ENCODE measurements at regions not wholly inside any gene's neighbourhood (a gene's known extent, or its start where the extent isn't known, plus 50 kb on each side); places are given as distances from the start of the nearest gene placed in this dataset.

GRCh38 chr4:14339715-14340114 is 662.6 kb upstream of the CPEB2 start:
- Mint-ChIP-seq H3K4me3 (ENCODE audit: unreplicated experiment) (no peak overlapping the region), H3K27me3 (ENCODE audit: unreplicated experiment) (peaks cover 40% of the 10 kb centered on the region), H3K9me3 (ENCODE audit: unreplicated experiment) (no peaks in the 10 kb centered on the region), H3K27ac (ENCODE audit: unreplicated experiment) (no peak overlapping the region), H3K36me3 (ENCODE audit: unreplicated experiment) (no peaks in the 10 kb centered on the region), H3K4me1 (ENCODE audit: unreplicated experiment) (peaks cover 2% of the 10 kb centered on the region)
- TF ChIP-seq CTCF (IDR thresholded peaks at IDR 0.05): no peak
- no peak for DNase-seq (ENCODE audit: extremely low spot score, unreplicated experiment)

DNA sequence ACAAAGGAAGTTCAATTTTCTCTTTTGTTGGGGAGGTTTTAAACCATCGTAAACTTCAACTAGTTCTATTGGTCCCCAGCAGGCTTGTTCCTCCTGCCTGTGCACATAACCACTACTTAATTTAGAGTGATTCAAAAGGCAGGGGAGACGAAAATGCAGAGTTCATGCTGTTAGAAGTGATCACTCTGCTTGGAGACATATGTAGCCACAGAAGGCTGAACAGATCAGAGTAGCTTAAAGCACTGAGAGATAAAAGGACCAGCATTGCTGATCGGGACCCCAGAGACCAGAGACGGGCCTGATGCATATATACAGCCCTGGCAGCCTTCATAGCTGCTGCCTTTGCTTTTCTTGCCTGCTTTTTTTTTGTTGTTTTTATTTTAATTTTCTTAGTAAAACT is 662.0 kb upstream of the CPEB2 start:
- Mint-ChIP-seq H3K36me3 (ENCODE audit: unreplicated experiment) (no peaks in the 10 kb centered on the region), H3K4me1 (ENCODE audit: unreplicated experiment) (peaks cover 4% of the 10 kb centered on the region), H3K9me3 (ENCODE audit: unreplicated experiment) (no peaks in the 10 kb centered on the region), H3K27ac (ENCODE audit: unreplicated experiment) (no peak overlapping the region), H3K27me3 (ENCODE audit: unreplicated experiment) (peaks cover 42% of the 10 kb centered on the region), H3K4me3 (ENCODE audit: unreplicated experiment) (no peak overlapping the region)
- DNase-seq (ENCODE audit: extremely low spot score, unreplicated experiment): no peak
- TF ChIP-seq CTCF (IDR thresholded peaks at IDR 0.05): no peak

GRCh38 chr4:14343961-14344360 is 658.3 kb upstream of the CPEB2 start:
- Mint-ChIP-seq H3K27me3 (ENCODE audit: unreplicated experiment) (peaks cover 45% of the 10 kb centered on the region), H3K27ac (ENCODE audit: unreplicated experiment) (no peak overlapping the region), H3K4me3 (ENCODE audit: unreplicated experiment) (no peak overlapping the region), H3K4me1 (ENCODE audit: unreplicated experiment) (peaks cover 12% of the 10 kb centered on the region), H3K36me3 (ENCODE audit: unreplicated experiment) (no peaks in the 10 kb centered on the region), H3K9me3 (ENCODE audit: unreplicated experiment) (no peaks in the 10 kb centered on the region)
- no peak for TF ChIP-seq CTCF (IDR thresholded peaks at IDR 0.05)
- DNase-seq (ENCODE audit: extremely low spot score, unreplicated experiment): no peak

DNA sequence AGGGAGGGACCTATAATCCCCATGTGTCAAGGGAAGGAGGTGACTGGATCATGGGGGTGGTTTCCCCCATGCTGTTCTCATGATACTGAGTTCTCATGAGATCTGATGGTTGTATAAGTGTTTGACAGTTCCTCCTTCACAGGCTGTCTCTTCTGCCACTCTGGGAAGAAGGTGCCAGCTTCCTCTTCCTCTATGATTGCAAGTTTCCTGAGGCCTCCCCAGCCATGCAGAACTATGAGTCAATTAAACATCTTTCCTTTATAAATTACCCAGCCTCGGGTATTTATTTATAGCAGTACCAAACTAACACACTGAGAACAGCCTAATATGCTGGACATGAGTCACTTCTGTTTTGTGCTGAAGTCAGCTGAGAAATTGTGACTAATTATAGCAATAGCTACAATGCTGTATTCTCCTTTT is 656.9 kb upstream of the CPEB2 start:
- no peak for TF ChIP-seq CTCF (IDR thresholded peaks at IDR 0.05)
- Mint-ChIP-seq H3K9me3 (ENCODE audit: unreplicated experiment) (no peaks in the 10 kb centered on the region), H3K27me3 (ENCODE audit: unreplicated experiment) (peaks cover 38% of the 10 kb centered on the region), H3K36me3 (ENCODE audit: unreplicated experiment) (peaks cover 1% of the 10 kb centered on the region), H3K4me1 (ENCODE audit: unreplicated experiment) (peaks cover 12% of the 10 kb centered on the region), H3K27ac (ENCODE audit: unreplicated experiment) (no peak overlapping the region), H3K4me3 (ENCODE audit: unreplicated experiment) (no peak overlapping the region)
- DNase-seq (ENCODE audit: extremely low spot score, unreplicated experiment): no peak

DNA sequence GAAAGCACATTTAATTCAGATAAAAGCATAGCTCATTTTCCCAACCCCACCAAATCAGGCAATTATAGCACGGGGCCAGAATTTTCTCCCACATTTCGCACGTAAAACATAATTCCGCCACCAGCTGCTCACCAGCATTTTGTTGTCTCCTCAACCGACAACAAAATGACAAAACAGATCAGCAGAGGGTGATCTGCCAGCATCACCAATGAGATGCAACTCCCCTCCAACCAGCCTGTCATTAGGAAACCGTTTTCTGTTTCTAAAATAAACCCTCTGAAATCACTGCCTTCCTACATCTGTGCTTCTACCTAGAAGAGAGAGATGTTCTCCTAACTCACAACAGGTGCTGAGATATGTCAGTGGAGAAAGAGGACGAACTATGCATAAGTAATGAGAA is 654.8 kb upstream of the CPEB2 start:
- H3K9me3 Mint-ChIP-seq (ENCODE audit: unreplicated experiment): no peaks in the 10 kb centered on the region
- H3K4me1 Mint-ChIP-seq (ENCODE audit: unreplicated experiment): peaks cover 12% of the 10 kb centered on the region
- H3K27me3 Mint-ChIP-seq (ENCODE audit: unreplicated experiment): peaks cover 39% of the 10 kb centered on the region
- no peak overlapping the region for H3K4me3 Mint-ChIP-seq (ENCODE audit: unreplicated experiment)
- no peak for DNase-seq (ENCODE audit: extremely low spot score, unreplicated experiment)
- TF ChIP-seq CTCF (IDR thresholded peaks at IDR 0.05): no peak
- no peak overlapping the region for H3K27ac Mint-ChIP-seq (ENCODE audit: unreplicated experiment)
- H3K36me3 Mint-ChIP-seq (ENCODE audit: unreplicated experiment): peaks cover 1% of the 10 kb centered on the region
